ENCODE measurements at regions not wholly inside any gene's neighbourhood (a gene's known extent, or its start where the extent isn't known, plus 50 kb on each side); places are given as distances from the start of the nearest gene placed in this dataset.
A peak's percentile ranks its signal among the peaks of the same experiment; 100 is the strongest.

DNA sequence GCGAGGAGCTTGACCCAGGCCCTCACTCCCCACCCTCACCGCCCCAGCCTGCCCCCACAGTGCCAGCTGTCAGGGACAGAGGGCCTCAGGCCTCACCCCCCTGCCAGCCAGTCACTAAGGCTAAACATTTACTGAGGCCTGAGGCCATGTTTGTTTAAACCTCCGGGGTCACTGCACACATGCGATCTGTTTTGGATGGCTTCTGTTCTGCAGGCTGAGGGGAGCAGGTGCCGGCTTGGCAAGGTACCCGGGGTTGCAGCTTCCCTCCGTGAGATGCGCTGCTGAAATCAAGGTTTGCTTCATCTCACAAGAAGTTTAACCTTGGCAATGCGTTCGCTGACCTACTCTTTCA lies 103.3 kb upstream of the BOD1 start:
- DNase-seq: no peak

DNA sequence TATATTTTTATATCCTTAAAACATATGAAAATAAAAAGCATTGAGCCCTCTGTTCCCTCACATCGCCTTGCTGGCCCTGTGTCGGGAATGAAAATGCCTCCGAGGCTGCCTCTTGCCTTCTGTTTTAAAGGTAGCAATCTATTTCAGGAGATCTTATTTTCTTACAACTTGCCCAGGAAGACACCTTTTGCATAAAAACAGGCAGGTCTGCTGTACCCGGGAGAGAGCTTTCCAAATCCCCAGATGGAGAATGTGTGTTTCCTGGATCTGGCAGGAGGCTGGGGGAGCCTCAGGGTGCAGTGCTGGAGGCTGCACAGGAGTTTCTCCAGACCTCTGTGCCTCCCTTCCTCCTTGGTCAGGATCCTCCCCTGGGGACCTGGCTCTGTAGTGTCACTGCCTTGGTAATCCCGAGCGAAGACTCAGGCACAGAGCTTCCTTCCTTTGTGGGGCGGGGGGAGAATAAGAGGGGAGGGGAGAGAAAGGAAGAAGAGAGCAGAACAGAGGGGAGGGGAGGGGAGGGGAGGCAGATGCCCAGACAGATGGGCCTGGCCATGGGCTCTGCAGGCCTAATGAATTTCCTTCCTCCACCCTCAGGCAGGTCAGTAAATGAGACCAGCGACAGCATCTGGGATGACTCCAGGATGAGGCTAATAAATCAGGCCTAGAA lies 104.0 kb upstream of the BOD1 start:
- DNase-seq: no peak

DNA sequence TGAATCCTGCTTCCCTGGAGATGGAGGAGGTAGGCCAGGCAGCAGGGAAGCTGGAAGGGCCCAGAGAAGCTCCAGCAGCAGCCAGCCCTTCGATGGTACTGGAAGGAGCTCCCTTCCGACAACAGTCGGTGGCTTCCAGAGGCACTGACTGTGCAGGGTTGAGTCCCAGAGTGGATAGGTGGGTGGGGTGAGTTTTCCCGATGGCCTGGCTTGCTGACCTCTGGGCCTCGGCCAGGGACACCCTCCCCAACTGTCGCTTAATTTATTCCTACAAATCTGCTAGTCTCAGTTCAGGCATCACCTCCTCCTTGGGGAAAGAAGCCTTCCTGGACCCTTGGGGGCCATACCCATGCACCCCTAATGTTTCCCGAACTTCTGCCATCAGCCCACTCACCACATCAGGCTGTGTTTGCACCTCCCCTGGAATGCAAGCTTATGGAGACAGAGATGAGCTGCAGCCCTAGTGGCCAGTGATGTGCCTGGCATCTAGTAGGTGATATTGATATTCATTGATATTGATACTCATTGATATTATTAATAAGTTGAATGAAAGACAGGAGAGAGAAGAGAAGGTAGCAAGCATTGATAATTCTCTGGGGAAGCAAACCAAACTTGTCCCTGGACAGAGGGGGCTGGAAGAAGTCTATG lies 104.6 kb upstream of the BOD1 start:
- DNase-seq: no peak

DNA sequence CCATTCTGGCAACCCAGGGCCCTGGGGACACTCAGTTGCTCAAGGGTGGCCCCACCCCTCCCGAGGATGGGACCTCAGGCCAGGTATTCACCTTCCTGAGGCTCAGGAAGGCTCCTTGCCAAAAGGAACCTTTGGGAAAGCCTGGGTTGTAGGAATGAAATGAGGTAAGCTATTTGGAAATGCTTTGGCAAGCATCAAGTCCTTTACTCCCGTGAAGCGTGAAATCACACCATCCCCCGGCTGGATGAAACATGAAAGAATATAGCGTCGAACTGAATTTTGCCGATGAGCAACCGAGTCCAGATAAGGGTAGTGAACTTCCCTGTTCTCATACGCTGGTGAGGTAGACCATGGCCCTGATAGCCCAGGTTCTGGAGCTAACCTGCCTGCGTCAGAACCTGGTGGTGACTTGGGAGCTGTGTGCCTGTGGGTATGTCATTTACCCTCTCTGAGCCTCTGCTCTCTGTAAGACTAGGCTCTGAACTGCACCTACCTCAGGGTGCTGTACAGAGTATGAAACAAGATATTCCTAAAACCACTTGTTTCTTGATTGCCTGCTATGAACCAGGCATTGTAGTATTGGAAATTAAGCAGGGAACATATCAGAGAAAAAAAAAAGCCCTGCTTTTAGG lies 105.3 kb upstream of the BOD1 start:
- no peak for DNase-seq

DNA sequence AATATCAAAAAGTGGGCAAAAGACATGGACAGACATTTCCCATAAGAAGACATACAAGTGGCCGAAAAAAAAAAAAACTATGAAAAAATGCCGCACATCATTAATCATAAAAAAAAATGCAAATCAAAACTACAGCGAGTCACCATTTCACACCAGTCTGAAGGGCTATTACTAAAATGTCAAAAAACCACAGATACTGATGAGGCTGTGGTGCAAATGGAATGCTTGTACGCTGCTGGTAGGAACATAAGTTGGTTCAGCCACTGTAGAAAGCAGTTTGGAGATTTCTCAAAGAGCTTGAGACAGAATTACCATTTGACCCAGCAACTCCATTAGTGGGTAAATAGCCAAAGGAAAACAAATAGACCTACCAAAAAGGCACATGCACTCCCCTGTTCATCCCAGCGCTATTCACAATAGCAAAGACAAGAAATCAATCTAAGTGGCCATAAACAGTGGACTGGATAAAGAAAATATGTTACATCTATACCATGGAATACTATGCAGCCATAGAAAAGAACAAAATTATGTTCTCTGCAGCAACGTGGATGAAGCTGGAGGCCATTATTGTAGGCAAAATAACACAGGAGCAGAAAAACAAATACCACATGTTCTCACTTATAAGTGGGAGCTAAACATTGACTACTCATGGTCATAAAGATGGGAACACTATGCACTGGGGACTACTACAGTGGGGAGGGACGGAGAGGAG lies 110.6 kb upstream of the BOD1 start:
- DNase-seq: no peak

DNA sequence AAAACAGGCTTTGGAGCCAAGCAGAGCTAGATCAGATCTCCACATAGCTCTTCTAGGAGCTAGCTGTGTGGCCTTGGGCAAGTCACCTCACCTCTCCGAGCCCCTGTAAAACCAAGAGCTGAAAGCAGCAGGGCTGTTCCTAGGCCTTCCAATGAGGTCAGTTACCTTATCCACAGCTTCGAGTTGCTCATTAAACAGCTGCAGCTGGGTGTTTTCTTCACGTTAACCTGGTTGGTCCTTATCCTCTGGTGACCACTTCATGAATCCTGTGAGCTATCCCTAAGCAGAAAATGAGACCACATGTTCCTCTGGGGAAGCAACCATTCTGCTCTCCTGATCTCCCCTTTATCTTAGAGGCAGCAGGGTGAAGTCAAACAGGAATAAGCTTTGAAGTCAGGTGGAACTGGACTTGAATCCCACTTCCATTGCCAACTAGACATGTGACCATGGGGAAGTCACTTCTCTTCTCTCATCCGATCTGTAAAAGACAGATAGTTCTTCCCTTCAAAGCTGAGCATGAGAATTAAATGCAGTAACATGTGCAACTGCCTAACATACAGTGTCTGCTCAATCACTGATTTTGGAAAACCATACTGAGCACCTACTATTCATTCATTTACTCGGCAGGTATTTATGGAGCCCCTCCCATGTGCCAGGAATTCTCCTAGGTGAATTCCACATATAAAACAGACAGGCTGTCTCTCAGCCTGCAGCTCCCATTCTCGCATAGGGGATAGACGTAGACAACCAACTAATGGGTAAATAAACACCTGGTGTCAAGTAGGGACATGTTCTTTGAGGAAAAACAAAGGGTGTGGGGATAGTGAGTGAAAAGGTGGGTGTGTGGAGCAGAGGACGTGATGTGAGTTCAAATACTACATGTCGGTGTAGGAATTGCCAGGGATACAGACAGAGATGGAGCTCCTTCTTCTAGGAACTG lies 111.7 kb upstream of the BOD1 start:
- DNase-seq: no peak

DNA sequence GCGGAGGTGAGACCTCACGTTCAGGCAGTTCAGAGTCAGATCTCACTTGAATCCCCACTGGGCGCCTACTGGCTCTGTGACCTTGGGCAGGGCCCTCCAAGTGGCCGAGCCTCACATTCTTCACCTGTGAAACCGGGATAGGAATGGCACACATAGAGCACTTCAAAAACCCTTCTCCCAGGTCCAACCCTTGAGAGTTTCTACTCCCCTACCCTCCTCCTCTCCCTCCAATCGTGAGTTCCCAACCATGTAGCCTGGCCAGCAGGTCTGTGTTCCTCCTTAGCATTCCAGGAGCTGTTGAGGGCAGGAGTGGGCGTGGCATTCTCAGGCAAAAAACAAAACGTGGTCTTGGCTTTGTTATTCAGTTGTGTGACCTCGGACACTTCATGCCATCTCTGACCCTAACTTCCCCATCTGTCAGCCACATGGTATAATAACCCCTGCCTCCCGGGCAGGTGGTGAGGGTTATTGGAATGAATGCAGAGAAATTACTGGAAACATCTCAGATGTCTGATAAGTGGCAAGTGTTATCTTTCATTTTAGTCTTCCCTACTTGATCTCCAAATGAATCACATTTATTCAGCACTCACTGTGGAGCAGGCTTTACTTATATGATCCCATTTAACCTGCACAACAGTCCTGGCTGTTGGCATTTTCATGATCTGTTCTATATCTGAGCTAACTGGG lies 112.8 kb upstream of the BOD1 start:
- no peak for DNase-seq

DNA sequence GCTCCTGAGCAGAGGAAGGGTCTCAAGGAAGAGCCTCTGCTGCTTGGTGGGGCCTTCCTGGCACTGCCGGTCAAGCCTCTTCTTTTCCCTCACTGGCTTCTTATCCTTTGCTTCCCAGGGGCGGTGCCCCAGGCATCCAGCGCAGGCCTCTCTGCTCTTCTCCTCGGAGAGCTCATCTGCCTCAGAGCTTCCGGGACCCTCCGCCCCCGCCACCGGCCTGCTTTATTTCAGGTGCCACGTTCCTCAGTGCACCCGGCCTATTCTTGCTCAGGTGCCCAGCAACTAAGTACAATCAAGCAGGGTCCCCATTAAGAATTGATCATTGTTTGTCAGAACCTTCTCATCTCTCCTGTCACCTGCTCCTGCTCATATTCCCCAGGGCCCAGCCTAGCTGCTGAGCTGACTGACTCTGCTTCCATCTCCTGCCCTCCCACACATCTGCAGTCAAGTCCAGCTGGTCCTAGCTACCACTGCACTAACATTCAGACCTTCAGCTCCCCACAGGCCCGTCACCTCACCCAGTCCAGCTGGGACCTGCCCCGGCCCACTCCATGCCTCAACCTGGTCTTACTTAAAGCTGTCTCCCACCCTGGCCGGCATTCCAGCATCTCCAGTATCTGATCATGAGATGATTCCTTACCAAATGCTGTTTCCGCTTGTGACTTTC lies 114.3 kb upstream of the BOD1 start:
- DNase-seq: no peak

DNA sequence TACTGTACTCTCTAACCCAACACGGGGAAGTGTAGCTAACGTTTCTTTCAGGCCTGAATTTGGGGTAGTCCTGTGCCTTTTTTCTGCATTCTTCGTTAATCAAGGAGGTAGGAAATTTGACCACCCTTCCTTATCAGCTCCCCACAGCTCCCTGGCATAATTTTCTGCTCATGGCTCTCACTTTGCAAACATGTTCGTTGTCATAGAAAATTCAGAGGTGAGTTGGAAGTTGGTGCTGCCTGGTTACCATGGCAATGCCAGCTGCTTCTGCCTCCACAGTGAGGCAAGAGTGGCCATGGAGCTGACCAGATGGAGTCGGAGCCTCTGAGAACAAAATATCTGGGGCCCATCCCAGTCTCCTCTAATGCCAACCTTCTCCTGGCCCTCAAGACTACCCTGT lies 116.6 kb upstream of the BOD1 start:
- no peak for DNase-seq

DNA sequence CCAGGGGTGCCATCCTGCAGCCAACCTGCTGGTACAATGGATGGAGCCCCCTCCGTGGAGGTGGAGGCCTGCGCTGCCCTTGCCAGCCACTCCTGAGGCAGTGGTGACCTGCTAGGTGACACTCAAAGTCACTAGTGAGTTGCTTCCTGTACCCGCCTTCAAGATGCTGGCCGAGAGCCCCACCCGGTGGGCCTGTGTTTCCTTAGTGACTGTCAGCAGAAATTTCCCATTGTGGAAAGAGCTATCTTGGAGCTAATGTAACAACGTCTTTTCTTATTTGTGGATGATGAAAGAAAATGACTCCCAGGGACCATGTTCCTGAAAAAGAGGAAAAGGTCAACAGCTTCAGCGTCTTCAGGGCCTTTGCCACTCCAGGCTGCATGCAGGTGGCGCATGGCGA lies 117.0 kb upstream of the BOD1 start:
- DNase-seq: no peak

DNA sequence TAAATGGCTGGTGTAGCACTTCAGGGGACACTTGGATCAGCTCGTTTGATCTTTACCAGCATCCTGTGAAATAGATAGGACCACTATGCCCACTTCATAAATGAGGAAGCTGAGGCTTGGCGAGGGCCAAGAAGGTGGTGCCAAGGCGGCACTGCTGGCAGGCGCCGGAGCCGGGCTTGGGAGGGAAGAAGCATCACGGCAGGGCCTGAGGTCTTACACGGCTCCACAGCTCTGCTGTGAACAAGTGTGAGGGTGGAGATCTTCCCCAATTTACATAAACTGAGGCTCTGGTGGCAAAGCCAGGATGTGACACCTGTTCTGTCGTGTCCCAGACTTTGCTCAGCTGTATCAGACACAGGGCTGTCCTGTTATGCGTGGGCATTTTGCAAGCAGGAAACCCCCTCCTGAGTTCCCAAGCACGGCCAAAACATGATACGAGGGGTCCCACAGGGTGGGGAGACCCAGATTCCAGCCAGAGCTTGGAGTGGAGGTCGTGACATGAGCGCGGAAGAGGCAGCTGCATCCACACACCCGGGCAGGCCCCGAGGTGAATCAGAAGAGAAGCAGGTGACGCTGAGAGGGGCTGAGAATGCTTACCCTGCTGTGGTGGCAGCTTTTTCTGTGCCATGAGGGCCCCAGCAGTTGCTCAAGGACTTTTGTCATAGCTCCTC lies 117.5 kb upstream of the BOD1 start:
- no peak for DNase-seq

DNA sequence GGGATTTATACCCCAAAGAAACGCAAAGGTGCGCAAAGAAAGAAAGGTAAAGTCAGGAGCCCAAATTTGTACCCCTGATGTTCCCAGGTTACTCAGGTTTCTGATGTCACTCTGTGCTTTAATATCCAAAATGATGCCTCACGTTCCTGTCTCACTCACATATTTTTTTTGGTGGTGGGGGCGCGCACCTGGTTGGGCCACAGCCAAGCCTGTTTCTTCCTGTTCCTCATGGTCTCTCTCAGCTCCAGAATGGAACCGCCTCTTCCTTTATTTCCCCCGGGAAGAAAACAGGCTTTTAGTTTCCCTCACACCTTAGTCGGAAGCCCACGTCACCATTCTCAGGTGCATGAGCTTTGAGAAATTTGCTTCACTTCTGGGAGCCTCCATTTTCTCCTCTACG lies 118.3 kb upstream of the BOD1 start:
- DNase-seq: no peak

DNA sequence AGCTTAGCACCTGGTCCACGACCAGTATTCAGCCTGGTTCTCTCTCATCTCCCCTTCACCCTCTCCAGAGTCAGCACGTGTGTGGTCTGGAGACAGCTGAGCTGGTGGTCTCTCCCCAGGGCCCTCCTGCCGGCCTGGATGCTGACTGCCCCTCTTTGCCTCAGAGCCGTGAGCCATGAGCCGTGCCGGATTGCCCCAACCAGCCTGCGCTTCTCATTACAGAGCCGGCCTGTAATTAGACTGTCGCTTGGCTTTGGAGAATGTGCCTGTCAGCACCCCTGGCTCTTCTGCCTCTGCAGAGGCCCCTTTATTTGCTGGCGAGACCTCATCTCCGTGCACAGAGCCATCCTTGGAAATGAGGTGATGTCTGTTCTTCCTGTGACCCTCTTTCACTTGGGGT lies 118.7 kb upstream of the BOD1 start:
- DNase-seq: no peak

DNA sequence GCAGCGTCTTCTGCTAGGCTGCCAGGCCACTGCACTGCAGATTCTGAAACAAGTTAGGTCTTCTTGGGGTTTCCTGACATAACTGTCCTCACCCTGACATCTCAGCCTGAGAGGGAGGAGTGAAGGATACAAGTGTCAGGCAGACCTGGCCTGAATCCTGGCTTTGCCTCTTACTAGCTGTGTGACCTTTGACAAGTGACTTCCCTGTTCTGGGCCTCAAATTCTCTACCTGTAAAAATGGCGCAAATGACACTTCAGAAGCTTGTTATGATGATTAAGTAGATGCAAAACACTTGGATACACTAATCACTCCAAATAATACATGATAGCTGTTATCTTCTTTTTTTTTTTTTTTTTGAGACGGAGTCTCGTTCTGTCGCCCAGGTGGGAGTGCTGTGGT lies 119.2 kb upstream of the BOD1 start:
- no peak for DNase-seq

DNA sequence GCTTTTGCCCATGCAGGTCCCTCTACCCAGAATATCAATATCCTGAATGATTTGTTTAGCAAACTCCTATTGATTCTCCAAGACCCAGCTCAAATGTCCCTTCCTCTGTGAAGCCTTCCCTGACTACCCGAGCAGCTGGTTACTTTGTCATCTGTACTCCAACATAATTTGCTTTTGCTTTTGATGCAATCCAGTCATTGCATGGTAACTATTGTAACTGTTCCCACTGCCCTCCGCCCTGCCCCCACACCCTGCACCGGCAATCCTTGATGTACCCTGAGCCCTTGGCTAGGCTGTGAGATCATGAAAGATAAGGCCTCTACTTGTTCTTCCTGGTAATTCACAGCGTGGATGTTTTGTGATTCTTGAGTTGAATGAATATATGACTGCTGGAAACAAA lies 119.9 kb upstream of the BOD1 start:
- no peak for DNase-seq

DNA sequence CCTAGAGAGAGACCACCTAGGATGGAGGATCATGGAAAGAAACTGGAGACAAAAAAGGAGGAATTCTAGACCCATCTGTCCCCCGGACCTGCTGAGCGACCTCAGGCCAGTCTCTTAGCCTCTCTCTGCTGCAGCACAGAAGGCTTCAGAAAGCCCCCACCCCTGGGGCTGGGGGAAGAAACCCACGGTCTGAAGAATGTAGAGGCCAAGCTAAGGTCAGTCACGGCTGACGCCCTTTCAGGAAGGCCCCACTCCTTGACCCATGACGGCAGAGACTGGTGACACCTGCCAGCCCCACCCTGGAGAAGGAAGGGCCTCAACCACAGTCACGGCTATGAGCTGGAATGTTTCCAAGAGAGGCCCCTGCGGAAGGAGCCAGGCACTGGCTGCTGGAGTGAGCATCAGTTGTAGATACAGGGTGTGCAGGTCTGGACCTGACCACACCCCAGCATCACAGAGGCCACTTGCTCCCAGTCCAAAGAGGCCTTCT lies 120.5 kb upstream of the BOD1 start:
- peak; percentile 61 for DNase-seq

DNA sequence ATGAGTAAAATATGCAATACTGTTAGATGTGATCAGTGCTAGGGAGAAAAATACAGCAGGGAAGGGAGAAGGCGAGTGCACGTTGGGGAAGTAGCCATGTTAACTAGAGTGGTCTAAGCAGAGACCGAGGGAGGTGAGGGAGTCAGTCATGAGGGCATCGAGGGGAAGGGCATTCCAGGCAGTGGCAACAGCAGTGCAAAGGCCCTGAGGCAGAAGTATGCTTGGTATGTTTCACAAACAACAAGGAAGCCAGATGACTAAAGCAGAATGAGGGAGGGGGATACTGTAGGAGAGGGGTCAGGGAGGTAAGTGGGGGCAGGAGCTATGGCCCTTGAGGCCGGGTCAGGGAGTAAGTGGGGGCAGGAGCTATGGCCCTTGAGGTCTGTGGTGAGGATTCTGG lies 123.3 kb upstream of the BOD1 start:
- DNase-seq: no peak

DNA sequence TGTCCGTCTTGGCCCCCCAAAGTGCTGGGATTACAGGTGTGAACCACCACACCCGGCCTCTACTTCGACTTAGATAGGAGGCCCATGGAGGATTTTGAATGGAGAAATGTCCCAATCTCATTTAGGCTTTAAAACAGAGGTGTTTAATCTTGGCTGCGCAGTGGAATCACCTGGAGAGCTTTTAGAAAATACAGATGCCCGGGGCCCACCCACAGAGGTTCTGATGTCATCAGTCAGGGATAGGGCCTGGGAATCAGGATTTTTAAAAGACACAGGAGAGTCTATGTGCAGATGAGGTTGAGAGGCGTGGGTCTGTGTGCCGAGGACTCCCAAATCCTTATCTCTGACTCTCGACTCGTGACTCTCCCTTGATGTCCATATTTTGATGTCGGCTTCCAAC lies 124.0 kb upstream of the BOD1 start:
- no peak for DNase-seq

DNA sequence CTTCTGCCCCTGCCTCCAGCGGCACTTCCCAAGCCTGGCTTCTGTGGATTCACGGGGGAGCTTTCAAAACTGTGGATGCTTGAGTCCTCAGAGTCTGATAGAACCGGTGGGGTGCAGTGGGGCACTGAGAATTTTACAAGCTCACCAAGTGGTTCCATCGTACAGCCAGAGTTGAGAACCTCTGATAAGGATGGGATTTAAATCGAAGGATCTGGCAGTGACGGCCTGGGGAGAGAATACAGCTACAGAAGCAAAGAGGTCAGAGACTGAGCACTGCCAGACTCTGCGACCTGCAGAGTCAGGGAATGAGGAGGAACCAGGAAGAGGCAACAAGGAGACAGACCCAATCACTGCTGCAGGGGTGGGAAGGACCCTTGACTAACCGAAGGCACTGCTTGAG lies 124.6 kb upstream of the BOD1 start:
- DNase-seq: no peak

DNA sequence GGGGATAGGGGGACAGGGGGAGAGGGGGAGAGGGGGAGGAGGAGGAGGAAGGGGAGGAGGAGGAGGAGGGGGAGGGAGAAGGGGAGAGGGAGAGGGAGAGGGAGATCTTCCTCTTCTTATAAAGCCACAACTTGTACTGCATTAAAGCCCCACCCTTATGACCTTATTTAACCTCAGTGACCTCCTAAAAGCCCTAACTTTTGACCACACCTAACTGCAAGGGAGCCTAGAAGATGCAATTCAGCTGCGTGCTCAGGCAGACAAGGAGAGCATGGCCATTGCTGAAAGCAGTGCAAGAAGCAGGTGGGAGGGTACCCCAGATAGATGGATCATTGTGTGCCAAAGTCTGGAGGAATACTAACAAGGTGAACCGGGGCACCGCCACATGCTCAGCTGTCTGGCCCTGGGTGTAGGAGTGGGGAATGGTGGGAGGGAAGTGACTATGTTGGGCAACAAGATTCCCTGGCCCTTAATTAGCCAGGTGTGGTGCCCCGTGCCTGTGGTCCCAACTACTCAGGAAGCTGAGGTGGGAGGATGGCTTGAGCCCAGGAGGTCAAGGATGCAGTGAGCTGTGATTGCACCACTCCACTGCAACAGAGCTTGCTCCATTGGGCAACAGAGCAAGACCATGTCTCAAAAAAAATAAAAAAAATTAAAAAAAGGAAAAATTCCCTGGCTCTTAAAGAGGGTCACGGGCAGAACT lies 125.4 kb upstream of the BOD1 start:
- no peak for DNase-seq
